ENCODE measurements at regions not wholly inside any gene's neighbourhood (a gene's known extent, or its start where the extent isn't known, plus 50 kb on each side); places are given as distances from the start of the nearest gene placed in this dataset.
"Not testable (repeated sequence)": the region's sequence is repeated elsewhere in the genome, so short reads cannot be mapped to it uniquely, and the experiment has no call there.

- ChIA-PET CTCF (no interaction called here), POLR2A (no interaction called here)
- Mint-ChIP-seq H3K27ac (no peak overlapping the region), H3K4me1 (ENCODE audit: low read depth) (no peaks in the 10 kb centered on the region), H3K27me3 (no peaks in the 10 kb centered on the region), H3K9me3 (no peaks in the 10 kb centered on the region), H3K4me3 (no peak overlapping the region), H3K36me3 (ENCODE audit: low read depth) (no peaks in the 10 kb centered on the region)
- no peak for DNase-seq
- Histone ChIP-seq H3K9me3 (ENCODE audit: control insufficient read depth in 1 of 2, insufficient read depth in 1 of 2, low read length in 2 of 2) (peaks cover 0 to 7% of the 10 kb centered on the region in 2 experiments), H3K27me3 (ENCODE audit: control insufficient read depth in 1 of 2, insufficient read depth in 2 of 2, low read length in 2 of 2) (no peaks in the 10 kb centered on the region), H3K4me3 (ENCODE audit: low read length) (no peak overlapping the region), H3K36me3 (ENCODE audit: insufficient read depth, low read length) (no peaks in the 10 kb centered on the region), H3K4me1 (ENCODE audit: insufficient read depth, low read length) (no peaks in the 10 kb centered on the region), H3K27ac (ENCODE audit: low read depth in 1 of 2, low read length in 2 of 2) (no peak overlapping the region)
- intact Hi-C loops (cut with DNase I, micrococcal nuclease): no loop called here
- ATAC-seq (ENCODE audit: poor library complexity): no peak
- no peak for TF ChIP-seq CTCF (IDR thresholded peaks at IDR 0.05)
These were observed 393.1 kb upstream of the FRG1 start for GRCh38 chr4:189547559-189547958.

- Histone ChIP-seq H3K36me3 (ENCODE audit: insufficient read depth, low read length) (no peaks in the 10 kb centered on the region), H3K4me1 (ENCODE audit: insufficient read depth, low read length) (no peaks in the 10 kb centered on the region), H3K27ac (ENCODE audit: low read depth in 1 of 2, low read length in 2 of 2) (no peak overlapping the region), H3K9me3 (ENCODE audit: control insufficient read depth in 1 of 2, insufficient read depth in 1 of 2, low read length in 2 of 2) (peaks cover 0 to 7% of the 10 kb centered on the region in 2 experiments), H3K4me3 (ENCODE audit: low read length) (no peak overlapping the region), H3K27me3 (ENCODE audit: control insufficient read depth in 1 of 2, insufficient read depth in 2 of 2, low read length in 2 of 2) (no peaks in the 10 kb centered on the region)
- Mint-ChIP-seq H3K36me3 (ENCODE audit: low read depth) (no peaks in the 10 kb centered on the region), H3K27ac (no peak overlapping the region), H3K27me3 (no peaks in the 10 kb centered on the region), H3K4me1 (ENCODE audit: low read depth) (no peaks in the 10 kb centered on the region), H3K4me3 (no peak overlapping the region), H3K9me3 (no peaks in the 10 kb centered on the region)
- ATAC-seq (ENCODE audit: poor library complexity): no peak
- ChIA-PET CTCF (no interaction called here), POLR2A (no interaction called here)
- intact Hi-C loops (cut with DNase I, micrococcal nuclease): no loop called here
- no peak for DNase-seq
- no peak for TF ChIP-seq CTCF (IDR thresholded peaks at IDR 0.05)
These were observed 392.1 kb upstream of the FRG1 start for GRCh38 chr4:189548484-189549125.

- CTCF ChIA-PET; H3K27me3 ChIP-seq (ENCODE audit: control insufficient read depth in 1 of 2, insufficient read depth in 2 of 2, low read length in 2 of 2); intact Hi-C loops (cut with DNase I, micrococcal nuclease); DNase-seq; H3K36me3 ChIP-seq (ENCODE audit: insufficient read depth, low read length); H3K27ac Mint-ChIP-seq; H3K4me1 Mint-ChIP-seq (ENCODE audit: low read depth); H3K9me3 ChIP-seq (ENCODE audit: control insufficient read depth in 1 of 2, insufficient read depth in 1 of 2, low read length in 2 of 2); H3K4me1 ChIP-seq (ENCODE audit: insufficient read depth, low read length); H3K4me3 Mint-ChIP-seq; POLR2A ChIA-PET; H3K27me3 Mint-ChIP-seq; H3K36me3 Mint-ChIP-seq (ENCODE audit: low read depth); H3K9me3 Mint-ChIP-seq; H3K27ac ChIP-seq (ENCODE audit: low read depth in 1 of 2, low read length in 2 of 2); ATAC-seq (ENCODE audit: poor library complexity); H3K4me3 ChIP-seq (ENCODE audit: low read length): not testable (repeated sequence)
These were observed 388.6 kb upstream of the FRG1 start for GRCh38 chr4:189551931-189552670.

GRCh38 chr4:189560605-189561004 is 380.1 kb upstream of the FRG1 start:
- DNase-seq; H3K4me1 ChIP-seq (ENCODE audit: insufficient read depth, low read length); H3K9me3 Mint-ChIP-seq; H3K36me3 Mint-ChIP-seq (ENCODE audit: low read depth); H3K4me3 Mint-ChIP-seq; H3K27me3 Mint-ChIP-seq; H3K27ac ChIP-seq (ENCODE audit: low read depth in 1 of 2, low read length in 2 of 2); POLR2A ChIA-PET; H3K4me3 ChIP-seq (ENCODE audit: low read length); ATAC-seq (ENCODE audit: poor library complexity); H3K36me3 ChIP-seq (ENCODE audit: insufficient read depth, low read length); CTCF ChIA-PET; H3K27ac Mint-ChIP-seq; H3K9me3 ChIP-seq (ENCODE audit: control insufficient read depth in 1 of 2, insufficient read depth in 1 of 2, low read length in 2 of 2); H3K27me3 ChIP-seq (ENCODE audit: control insufficient read depth in 1 of 2, insufficient read depth in 2 of 2, low read length in 2 of 2); intact Hi-C loops (cut with DNase I, micrococcal nuclease); H3K4me1 Mint-ChIP-seq (ENCODE audit: low read depth): not testable (repeated sequence)

- CTCF ChIA-PET; intact Hi-C loops (cut with DNase I, micrococcal nuclease); H3K36me3 Mint-ChIP-seq (ENCODE audit: low read depth); H3K4me3 ChIP-seq (ENCODE audit: low read length); H3K4me3 Mint-ChIP-seq; H3K9me3 ChIP-seq (ENCODE audit: control insufficient read depth in 1 of 2, insufficient read depth in 1 of 2, low read length in 2 of 2); H3K27me3 Mint-ChIP-seq; H3K27ac Mint-ChIP-seq; DNase-seq; ATAC-seq (ENCODE audit: poor library complexity); H3K27me3 ChIP-seq (ENCODE audit: control insufficient read depth in 1 of 2, insufficient read depth in 2 of 2, low read length in 2 of 2); H3K9me3 Mint-ChIP-seq; H3K4me1 Mint-ChIP-seq (ENCODE audit: low read depth); H3K27ac ChIP-seq (ENCODE audit: low read depth in 1 of 2, low read length in 2 of 2); POLR2A ChIA-PET; H3K36me3 ChIP-seq (ENCODE audit: insufficient read depth, low read length); H3K4me1 ChIP-seq (ENCODE audit: insufficient read depth, low read length): not testable (repeated sequence)
These were observed 376.9 kb upstream of the FRG1 start for GRCh38 chr4:189563751-189564150.

- H3K27me3 Mint-ChIP-seq; POLR2A ChIA-PET; ATAC-seq (ENCODE audit: poor library complexity); intact Hi-C loops (cut with DNase I, micrococcal nuclease); H3K4me1 ChIP-seq (ENCODE audit: insufficient read depth, low read length); H3K27ac Mint-ChIP-seq; H3K9me3 Mint-ChIP-seq; H3K27ac ChIP-seq (ENCODE audit: low read depth in 1 of 2, low read length in 2 of 2); H3K4me3 ChIP-seq (ENCODE audit: low read length); H3K36me3 ChIP-seq (ENCODE audit: insufficient read depth, low read length); H3K27me3 ChIP-seq (ENCODE audit: control insufficient read depth in 1 of 2, insufficient read depth in 2 of 2, low read length in 2 of 2); H3K9me3 ChIP-seq (ENCODE audit: control insufficient read depth in 1 of 2, insufficient read depth in 1 of 2, low read length in 2 of 2); H3K4me1 Mint-ChIP-seq (ENCODE audit: low read depth); CTCF ChIA-PET; H3K4me3 Mint-ChIP-seq; H3K36me3 Mint-ChIP-seq (ENCODE audit: low read depth): not testable (repeated sequence)
- peak in 2 of 14 experiments; percentile 22 to 36 for DNase-seq
These were observed 374.4 kb upstream of the FRG1 start for GRCh38 chr4:189566271-189566670.

Data from CD4-positive, alpha-beta T cell (primary cell).